Breast epithelium (tissue), 3 donors: ENCODE measurements at regions not wholly inside any gene's neighbourhood (a gene's known extent, or its start where the extent isn't known, plus 50 kb on each side); places are given as distances from the start of the nearest gene placed in this dataset.

ENCODE experiments used
- CTCF ChIP-seq, 3 donors: fragments of 450-650 bp; IDR thresholded peaks; one replicate each; pipeline ENCODE4 v1.5.1; 2016 to 2017; ENCODE audit warnings: antibody characterized with exemption in 3 of 3, mild to moderate bottlenecking in 3 of 3, moderate library complexity in 3 of 3
- POLR2A ChIP-seq: fragments of 450-650 bp; IDR thresholded peaks from one replicate; pipeline ENCODE4 v1.6.1; 2016; ENCODE audit warnings: antibody characterized with exemption, mild to moderate bottlenecking, moderate library complexity
- POLR2AphosphoS5 ChIP-seq, 3 donors: sonication (generic); formaldehyde crosslinking; IDR thresholded peaks; one replicate each; pipeline ENCODE4 v1.6.1; 2017; ENCODE audit warnings: antibody characterized with exemption in 3 of 3

- TF ChIP-seq CTCF (IDR thresholded peaks at IDR 0.05) (no peak), POLR2A (no peak), POLR2AphosphoS5 (IDR thresholded peaks at IDR 0.05) (no peak)
Observed at GRCh38 chr9:79806086-79806485, 234.3 kb downstream of the TLE4 start.
